GM20000 (cell line): ENCODE measurements at regions not wholly inside any gene's neighbourhood (a gene's known extent, or its start where the extent isn't known, plus 50 kb on each side); places are given as distances from the start of the nearest gene placed in this dataset.

Source experiments
- DNase-seq: peaks from one replicate; pipeline ENCODE4 v3.0.0; 2012; ENCODE audit warnings: low spot score
- TF ChIP-seq, protein P1 (sequence below): IDR thresholded peaks from 2 replicates; pipeline ENCODE4 v1.5.1; 2012; ENCODE audit warnings: mild to moderate bottlenecking, control low read depth; ENCODE audit errors: extremely low read depth, missing control alignments

DNA sequence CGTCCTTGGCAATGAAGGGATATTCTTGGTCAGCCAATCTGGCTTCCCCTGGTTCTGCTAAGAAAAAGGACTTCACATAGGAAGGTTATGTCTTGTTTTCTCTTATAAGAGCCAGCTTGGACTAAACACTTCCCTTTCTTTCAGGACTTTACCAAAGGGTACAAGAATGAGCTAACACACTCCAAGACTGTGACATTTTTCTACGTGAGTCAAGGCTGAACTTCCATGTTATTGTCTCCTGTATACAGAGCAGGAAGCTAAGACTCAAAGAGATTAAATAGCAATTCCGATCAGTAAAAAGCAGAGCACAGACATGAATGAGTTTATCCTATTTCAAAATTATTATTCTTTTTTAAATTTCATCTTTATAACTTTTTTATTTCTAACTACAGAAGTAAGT is 63.3 kb upstream of the STT3B start:
- TF ChIP-seq, protein P1, sequence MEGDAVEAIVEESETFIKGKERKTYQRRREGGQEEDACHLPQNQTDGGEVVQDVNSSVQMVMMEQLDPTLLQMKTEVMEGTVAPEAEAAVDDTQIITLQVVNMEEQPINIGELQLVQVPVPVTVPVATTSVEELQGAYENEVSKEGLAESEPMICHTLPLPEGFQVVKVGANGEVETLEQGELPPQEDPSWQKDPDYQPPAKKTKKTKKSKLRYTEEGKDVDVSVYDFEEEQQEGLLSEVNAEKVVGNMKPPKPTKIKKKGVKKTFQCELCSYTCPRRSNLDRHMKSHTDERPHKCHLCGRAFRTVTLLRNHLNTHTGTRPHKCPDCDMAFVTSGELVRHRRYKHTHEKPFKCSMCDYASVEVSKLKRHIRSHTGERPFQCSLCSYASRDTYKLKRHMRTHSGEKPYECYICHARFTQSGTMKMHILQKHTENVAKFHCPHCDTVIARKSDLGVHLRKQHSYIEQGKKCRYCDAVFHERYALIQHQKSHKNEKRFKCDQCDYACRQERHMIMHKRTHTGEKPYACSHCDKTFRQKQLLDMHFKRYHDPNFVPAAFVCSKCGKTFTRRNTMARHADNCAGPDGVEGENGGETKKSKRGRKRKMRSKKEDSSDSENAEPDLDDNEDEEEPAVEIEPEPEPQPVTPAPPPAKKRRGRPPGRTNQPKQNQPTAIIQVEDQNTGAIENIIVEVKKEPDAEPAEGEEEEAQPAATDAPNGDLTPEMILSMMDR = no peak
- no peak for DNase-seq

DNA sequence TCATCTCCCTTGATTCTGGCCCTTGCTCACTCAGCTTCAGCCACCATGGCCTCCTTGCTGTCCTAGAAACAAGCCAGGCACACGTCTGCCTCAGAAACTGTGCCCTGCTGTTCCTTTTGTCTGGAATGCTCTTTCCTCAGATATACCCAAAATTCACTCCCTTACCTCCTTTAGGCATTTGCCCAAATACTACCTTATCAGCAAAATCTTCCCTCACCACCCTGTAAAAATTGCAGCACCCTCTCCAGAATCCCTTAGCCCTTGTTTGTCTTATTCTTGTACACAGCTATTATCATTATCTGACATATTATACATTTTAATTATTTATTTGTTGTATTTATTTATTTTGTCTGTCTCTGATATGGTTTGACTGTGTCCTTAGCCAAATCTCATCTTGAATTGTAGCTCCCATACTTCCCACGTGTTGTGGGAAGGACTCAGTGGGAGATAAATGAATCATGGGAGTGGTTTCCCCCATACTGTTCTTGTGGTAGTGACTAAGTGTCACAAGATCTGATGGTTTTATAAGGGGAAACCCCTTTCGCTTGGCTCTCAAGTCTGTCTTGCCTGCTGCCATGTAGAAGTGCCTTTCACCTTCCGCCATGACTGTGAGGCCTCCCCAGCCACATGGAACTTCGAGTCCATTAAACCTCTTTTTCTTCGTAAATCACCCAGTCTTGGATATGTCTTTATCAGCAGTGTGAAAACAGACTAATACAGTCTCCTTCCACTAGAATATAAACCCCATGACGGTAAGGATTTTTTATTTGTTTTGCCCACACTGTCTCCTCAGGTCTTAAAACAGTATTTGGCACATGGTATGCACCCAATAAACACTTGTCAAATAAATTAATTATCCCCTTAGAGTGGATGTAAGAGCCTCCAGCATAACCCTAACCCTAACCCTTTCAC is 60.0 kb upstream of the STT3B start:
- TF ChIP-seq, protein P1 = no peak
- DNase-seq = no peak

DNA sequence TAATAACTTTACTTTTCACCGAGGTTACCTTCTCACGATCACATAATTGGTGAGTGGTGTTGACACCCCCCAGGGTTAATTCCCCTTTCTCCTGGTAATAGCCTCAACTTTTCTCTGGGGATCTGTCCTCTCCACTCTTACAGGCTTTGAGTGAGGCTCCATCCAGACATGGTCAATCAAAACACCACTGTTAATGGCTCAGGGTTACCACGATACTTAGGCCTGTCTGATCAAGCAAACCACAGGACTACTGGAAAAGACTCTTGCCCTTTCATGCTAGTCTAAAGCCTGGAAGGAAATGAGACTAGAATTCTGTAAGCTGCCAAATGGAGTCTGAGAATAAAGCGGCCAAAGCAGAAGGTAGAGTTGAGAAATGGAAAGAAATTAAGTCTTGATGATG is 56.5 kb upstream of the STT3B start:
- TF ChIP-seq, protein P1 = no peak
- no peak for DNase-seq

DNA sequence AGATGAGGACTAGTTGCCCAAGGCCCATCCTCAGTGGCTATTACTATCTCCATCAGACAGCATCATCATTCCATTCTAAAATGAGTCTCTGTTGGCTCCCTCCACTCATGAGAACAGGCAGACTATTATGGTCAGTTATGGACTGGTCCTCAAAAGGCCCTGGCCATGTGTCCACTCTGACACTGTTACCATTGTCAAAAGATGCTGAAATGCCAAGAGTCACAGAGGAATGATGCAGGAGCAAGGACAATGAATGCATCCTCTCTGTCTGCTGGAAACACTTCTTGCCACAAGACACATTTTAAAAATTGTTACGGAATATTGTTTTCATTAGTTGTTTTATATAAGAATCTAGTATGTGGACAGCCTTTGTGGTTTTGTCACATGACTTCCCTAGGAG is 53.3 kb upstream of the STT3B start:
- DNase-seq = no peak
- TF ChIP-seq, protein P1 = no peak

DNA sequence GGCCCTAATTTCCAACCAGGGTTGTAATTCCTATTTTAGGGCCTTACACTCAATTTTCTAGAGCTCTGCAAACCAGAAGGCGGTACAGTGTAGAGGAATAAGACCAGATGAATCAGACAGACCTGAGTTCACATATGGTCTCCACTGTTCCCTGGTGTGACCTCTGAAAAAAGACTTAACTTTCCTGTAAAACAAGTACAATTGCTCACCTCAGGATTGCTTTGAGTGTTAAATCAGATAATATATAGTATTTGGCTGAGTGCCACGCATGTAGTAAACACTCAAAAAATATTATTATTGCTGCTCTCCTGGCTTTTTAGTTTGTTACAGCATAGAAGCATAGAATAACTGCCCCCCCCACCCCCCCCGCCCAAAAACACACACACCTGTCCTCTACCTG is 51.0 kb upstream of the STT3B start:
- DNase-seq = no peak
- TF ChIP-seq, protein P1 = no peak

DNA sequence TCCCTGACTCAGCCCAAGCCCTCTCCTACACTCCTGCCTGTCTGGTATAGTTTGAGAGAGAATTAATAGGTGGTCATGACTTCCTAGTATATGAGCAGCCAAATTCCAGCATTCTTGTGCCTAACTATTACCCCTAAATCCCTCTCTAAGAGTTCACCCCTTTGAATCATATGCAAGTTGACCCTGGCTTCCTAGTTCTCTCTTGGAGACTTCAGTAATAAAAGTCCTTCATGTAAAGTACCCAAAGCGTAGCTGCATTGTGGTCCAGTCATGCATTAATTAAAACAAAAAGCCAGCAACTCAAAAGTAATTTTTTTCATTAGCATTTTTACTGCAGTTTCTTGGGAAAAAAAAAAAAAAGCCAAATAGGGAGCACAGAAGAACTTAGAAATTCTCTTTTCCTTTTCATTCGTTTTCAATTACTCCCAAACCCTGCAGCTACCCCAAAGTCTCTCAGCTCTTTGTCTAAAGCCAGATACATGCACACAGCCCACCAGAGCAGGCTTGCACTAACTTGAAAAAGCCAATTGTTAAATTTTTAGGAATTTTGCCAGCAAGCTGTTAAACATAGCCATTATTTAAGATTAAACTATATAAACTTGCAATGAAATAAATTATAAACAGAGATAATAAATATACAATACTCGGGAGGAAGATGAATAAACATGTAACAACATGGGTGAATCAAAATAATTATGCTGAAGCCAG is 50.1 kb upstream of the STT3B start:
- TF ChIP-seq, protein P1 = no peak
- no peak for DNase-seq
